IMR-90 (cell line): ENCODE measurements at regions not wholly inside any gene's neighbourhood (a gene's known extent, or its start where the extent isn't known, plus 50 kb on each side); places are given as distances from the start of the nearest gene placed in this dataset.

ENCODE experiments used
- CHD1 ChIP-seq: IDR thresholded peaks from 2 replicates; pipeline ENCODE4 v1.6.1; 2012; ENCODE audit warnings: low read depth, low read length, improper control_type of control experiment
- CTCF ChIP-seq: conservative IDR thresholded peaks from 2 replicates; pipeline ENCODE4 v1.5.1; 2012; ENCODE audit warnings: mild to moderate bottlenecking, low read depth, low read length, improper control_type of control experiment
- FOS ChIP-seq: fragments of 150-350 bp; IDR thresholded peaks from 2 replicates; pipeline ENCODE4 v1.6.1; 2016; ENCODE audit warnings: low read depth, low read length
- MAFK ChIP-seq: IDR thresholded peaks from 2 replicates; pipeline ENCODE4 v1.6.1; 2012; ENCODE audit warnings: low read depth, low read length, improper control_type of control experiment
- MXI1 ChIP-seq: IDR thresholded peaks from 2 replicates; pipeline ENCODE4 v1.6.1; 2012; ENCODE audit warnings: low read depth, mild to moderate bottlenecking, low read length, moderate library complexity, borderline replicate concordance
- POLR2A ChIP-seq: IDR thresholded peaks from 2 replicates; pipeline ENCODE4 v1.6.1; 2012; ENCODE audit warnings: mild to moderate bottlenecking, low read depth, low read length
- RAD21 ChIP-seq: IDR thresholded peaks from 2 replicates; pipeline ENCODE4 v1.6.1; 2012; ENCODE audit warnings: low read length, improper control_type of control experiment
- RCOR1 ChIP-seq: IDR thresholded peaks from 2 replicates; pipeline ENCODE4 v1.6.1; 2012; ENCODE audit warnings: mild to moderate bottlenecking, low read length, improper control_type of control experiment; ENCODE audit not compliant: insufficient replicate concordance
- RFX5 ChIP-seq: IDR thresholded peaks from 2 replicates; pipeline ENCODE4 v1.8.0; 2012; ENCODE audit warnings: low read depth, mild to moderate bottlenecking, low read length, moderate library complexity
- SMC3 ChIP-seq: fragments of 150-350 bp; IDR thresholded peaks from 2 replicates; pipeline ENCODE4 v1.6.1; 2016; ENCODE audit warnings: low read depth, mild to moderate bottlenecking, antibody characterized with exemption, low read length, moderate library complexity
- TF ChIP-seq, protein P1 (sequence below): fragments of 150-350 bp; IDR thresholded peaks from 2 replicates; pipeline ENCODE4 v1.6.1; 2017; ENCODE audit warnings: mild to moderate bottlenecking, antibody characterized with exemption, low read length, low read depth

GRCh38 chr1:218783131-218783530 is 390.5 kb upstream of the LYPLAL1 start:
- TF ChIP-seq CTCF = no peak
- no peak for TF ChIP-seq POLR2A
- TF ChIP-seq RAD21 = no peak
- TF ChIP-seq SMC3 = no peak
- TF ChIP-seq FOS = no peak
- no peak for TF ChIP-seq MXI1
- TF ChIP-seq RFX5 = no peak
- no peak for TF ChIP-seq MAFK
- TF ChIP-seq RCOR1 = no peak
- no peak for TF ChIP-seq CHD1
- TF ChIP-seq, protein P1, sequence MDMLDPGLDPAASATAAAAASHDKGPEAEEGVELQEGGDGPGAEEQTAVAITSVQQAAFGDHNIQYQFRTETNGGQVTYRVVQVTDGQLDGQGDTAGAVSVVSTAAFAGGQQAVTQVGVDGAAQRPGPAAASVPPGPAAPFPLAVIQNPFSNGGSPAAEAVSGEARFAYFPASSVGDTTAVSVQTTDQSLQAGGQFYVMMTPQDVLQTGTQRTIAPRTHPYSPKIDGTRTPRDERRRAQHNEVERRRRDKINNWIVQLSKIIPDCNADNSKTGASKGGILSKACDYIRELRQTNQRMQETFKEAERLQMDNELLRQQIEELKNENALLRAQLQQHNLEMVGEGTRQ = no peak
